HG03103 (cell line): ENCODE measurements at regions not wholly inside any gene's neighbourhood (a gene's known extent, or its start where the extent isn't known, plus 50 kb on each side); places are given as distances from the start of the nearest gene placed in this dataset.

Experiments
- ATAC-seq: cut with Tn5 transposase; IDR thresholded peaks from one replicate; pipeline ENCODE4 v1.9.1; 2021; ENCODE audit warnings: low read depth; ENCODE audit not compliant: unreplicated experiment

GRCh38 chr6:19102936-19103335 is 715.8 kb downstream of the RNF144B start:
- ATAC-seq: no peak

GRCh38 chr6:19107468-19107867 is 720.3 kb downstream of the RNF144B start:
- ATAC-seq: no peak

- no peak for ATAC-seq
Observed at GRCh38 chr6:19121521-19121920, 715.6 kb upstream of the ID4 start.

DNA sequence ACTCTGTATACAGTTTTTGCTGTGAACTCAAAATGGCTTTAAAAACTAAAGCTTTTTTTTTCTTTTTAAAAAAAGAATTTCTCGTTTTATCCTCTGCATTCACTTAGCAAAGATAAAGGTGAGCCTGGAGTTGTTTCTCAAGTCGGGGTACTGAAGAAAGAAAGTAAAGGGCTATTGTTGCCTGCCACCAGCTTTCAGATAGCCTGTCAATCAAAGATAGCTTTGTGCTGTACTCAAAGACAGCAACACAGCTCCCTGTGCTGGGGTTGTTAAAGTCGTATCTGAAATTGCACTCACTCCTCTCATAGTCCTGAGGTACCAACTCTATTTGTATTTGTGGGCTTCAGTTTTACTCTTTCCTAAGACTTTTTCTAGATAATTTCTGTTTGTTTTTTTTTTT is 710.1 kb upstream of the ID4 start:
- no peak for ATAC-seq

- ATAC-seq: no peak
Observed at GRCh38 chr6:19128701-19129100, 708.5 kb upstream of the ID4 start.

DNA sequence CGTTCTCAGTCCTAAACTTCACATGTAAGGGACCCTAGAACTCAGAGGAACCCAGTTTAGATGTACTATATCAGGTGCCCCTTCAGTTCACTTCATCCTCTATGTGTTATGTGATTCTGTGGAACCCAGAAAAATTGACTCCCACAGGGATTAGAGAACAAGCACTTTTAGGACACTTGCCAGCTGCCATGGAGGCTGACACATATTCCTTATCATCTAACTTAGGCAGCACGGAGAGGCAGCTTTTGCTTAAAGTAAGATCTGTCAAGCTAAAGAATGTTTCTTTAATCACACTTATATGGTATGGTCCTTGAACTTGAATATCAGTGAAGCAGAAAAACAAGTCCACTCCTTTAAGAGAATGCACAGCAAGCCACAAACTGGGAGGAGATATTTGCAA is 701.5 kb upstream of the ID4 start:
- ATAC-seq: no peak

- ATAC-seq: no peak
Observed at GRCh38 chr6:19137505-19137904, 699.7 kb upstream of the ID4 start.

DNA sequence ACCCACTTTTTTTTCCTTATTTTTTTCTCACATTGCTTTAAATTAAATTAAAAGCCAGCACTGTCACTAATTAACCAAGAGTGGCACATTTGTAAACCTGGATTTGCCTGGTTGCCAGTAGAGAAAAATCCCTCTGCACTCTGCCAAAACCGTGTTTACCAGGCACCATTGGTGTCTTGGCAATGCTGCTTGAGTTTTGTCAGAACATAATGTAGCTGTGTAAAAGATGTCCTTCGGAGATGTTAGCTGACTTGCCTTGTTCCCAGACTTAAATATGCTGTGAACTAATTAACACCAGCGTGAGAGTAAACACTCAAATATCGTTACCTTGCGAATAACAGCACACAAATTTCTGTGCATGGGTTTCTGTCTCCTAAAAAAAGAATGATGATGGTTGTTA is 694.9 kb upstream of the ID4 start:
- no peak for ATAC-seq

- ATAC-seq: no peak
Observed at GRCh38 chr6:19150307-19150706, 686.9 kb upstream of the ID4 start.

DNA sequence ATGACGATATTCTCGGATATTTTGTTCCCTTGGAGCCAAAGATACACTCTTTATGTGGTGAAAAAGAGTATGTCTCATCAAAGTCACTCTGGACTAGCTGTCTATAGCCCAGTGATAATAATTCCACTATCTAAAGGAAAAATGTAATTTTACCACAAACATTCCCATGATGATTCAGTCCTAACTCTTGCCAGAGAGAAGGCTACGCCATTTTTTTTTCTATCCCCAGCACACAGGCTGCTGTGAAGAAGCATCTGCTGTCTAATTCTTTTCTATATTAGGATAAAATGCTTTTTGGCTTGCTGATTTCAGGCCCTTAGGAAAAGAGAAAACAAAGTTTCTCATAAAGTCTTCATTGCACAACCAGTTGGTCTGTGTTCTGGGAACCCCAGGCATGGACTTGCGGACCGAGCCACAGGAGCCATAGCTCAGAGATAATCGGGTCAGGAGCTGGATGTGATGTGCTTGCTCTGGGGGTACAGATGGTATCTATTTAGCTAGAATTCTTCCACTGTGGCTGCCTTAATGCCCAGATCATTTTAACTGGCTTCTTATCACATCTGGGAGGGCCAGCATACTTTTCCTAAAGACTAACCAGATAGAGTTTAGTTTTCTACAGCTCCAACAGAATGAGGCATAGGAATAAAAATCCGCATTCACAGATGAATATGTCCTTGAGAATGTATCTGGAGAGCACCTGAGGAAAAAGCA is 683.7 kb upstream of the ID4 start:
- ATAC-seq: no peak

GRCh38 chr6:19153981-19154295 is 683.2 kb upstream of the ID4 start:
- ATAC-seq: no peak

GRCh38 chr6:19156443-19156842 is 680.7 kb upstream of the ID4 start:
- no peak for ATAC-seq

DNA sequence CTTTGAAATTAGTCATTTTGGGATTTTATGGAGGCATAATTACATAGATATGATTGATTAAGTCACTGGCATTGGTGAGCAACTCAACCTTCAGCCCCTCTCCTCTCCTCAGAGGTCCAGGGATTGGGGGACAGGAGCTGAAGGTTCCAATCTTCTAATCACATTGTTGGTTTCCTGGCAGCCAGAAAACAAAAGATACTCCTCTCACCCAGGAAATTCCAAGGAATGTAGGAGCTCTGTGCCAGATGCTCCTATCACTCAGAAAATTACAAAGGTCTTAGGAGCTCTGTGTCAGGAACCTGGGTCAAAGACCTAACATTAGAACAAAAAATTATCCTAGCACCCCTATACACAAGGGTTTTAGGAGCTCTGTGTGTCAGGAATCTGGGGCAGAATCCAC is 679.7 kb upstream of the ID4 start:
- no peak for ATAC-seq

GRCh38 chr6:19158586-19158985 is 678.6 kb upstream of the ID4 start:
- no peak for ATAC-seq

GRCh38 chr6:19159089-19159488 is 678.1 kb upstream of the ID4 start:
- ATAC-seq: no peak

GRCh38 chr6:19159561-19159960 is 677.6 kb upstream of the ID4 start:
- no peak for ATAC-seq

- no peak for ATAC-seq
Observed at GRCh38 chr6:19160081-19160730, 677.0 kb upstream of the ID4 start.

GRCh38 chr6:19167251-19167650 is 669.9 kb upstream of the ID4 start:
- no peak for ATAC-seq

- ATAC-seq: no peak
Observed at GRCh38 chr6:19169366-19169765, 667.8 kb upstream of the ID4 start.

- no peak for ATAC-seq
Observed at GRCh38 chr6:19175023-19175422, 662.1 kb upstream of the ID4 start.

- ATAC-seq: no peak
Observed at GRCh38 chr6:19180348-19181072, 656.7 kb upstream of the ID4 start.

DNA sequence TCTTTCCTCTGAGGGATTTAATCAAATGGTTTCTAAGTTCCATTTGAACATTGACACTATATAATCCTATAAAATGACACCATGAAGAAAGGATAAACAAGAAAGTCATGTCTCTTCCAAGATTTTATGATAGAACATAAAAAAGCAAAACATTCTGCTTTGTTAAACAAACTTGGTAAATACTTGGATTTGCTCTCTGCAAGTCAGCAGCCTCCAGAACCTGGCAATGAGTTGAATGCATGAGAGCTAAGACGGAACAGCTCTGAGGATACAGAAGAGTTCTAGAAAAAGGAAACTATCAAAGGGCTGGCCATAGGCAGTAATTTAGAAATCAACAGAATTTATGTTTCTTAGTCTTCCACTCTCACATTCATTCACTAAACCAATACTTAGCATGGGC is 656.0 kb upstream of the ID4 start:
- no peak for ATAC-seq
